ENCODE measurements at regions not wholly inside any gene's neighbourhood (a gene's known extent, or its start where the extent isn't known, plus 50 kb on each side); places are given as distances from the start of the nearest gene placed in this dataset.

DNA sequence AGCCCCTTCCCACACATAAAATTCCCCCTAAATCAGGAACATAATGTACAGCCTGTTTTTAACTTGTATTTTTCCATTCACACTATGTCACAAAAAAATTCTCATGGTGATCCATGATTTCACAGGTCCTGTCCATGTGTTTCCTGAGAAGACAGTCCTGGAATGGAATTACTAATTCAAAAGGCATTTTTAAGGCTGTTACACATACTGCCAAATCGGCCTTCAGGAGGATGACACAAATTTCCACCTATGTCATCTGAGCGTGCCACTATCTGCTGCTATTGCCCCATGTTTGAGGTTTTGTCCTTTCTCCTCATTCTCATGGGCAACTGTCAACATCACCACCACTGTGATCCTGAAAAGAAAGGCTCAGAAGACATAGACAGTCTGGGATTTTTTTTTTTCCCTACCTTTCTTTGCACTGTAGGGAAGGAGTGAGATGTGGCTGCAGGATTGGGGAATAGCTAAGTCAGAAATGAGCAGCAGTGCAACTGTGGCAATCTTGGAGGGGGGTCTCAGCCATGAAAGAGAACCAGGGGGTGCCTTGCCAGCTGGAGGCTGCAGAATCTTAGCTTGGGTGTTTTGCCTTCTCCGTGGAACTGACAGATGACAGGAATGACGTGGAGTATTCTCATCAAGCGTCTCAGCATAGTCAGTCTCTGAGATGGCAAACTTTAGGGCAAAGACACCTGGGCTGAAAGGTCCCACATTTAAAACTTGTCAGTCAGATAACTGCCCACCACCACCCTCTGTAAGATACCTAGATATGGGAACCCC lies 73.4 kb downstream of the MARCHF4 start:
- TF ChIP-seq, protein P1, sequence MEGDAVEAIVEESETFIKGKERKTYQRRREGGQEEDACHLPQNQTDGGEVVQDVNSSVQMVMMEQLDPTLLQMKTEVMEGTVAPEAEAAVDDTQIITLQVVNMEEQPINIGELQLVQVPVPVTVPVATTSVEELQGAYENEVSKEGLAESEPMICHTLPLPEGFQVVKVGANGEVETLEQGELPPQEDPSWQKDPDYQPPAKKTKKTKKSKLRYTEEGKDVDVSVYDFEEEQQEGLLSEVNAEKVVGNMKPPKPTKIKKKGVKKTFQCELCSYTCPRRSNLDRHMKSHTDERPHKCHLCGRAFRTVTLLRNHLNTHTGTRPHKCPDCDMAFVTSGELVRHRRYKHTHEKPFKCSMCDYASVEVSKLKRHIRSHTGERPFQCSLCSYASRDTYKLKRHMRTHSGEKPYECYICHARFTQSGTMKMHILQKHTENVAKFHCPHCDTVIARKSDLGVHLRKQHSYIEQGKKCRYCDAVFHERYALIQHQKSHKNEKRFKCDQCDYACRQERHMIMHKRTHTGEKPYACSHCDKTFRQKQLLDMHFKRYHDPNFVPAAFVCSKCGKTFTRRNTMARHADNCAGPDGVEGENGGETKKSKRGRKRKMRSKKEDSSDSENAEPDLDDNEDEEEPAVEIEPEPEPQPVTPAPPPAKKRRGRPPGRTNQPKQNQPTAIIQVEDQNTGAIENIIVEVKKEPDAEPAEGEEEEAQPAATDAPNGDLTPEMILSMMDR (conservative IDR thresholded peaks at IDR 0.05; ENCODE audit: low read length): no peak
- TF ChIP-seq EZH2phosphoT487 (IDR thresholded peaks at IDR 0.05; ENCODE audit: borderline replicate concordance): no peak

Measured in Loucy (cell line).